GM12865 (cell line): ENCODE measurements at regions not wholly inside any gene's neighbourhood (a gene's known extent, or its start where the extent isn't known, plus 50 kb on each side); places are given as distances from the start of the nearest gene placed in this dataset.

Experiments
- DNase-seq: peaks from one replicate; pipeline ENCODE4 v3.0.0; 2010; ENCODE audit warnings: low read depth
- H3K4me3 ChIP-seq: 2 replicates; pipeline ENCODE4 v1.5.1; 2011; ENCODE audit warnings: mild to moderate bottlenecking, low read depth, low read length, control low read depth
- TF ChIP-seq, protein P1 (sequence below): IDR thresholded peaks from 2 replicates; pipeline ENCODE4 v1.5.1; 2011; ENCODE audit warnings: low read length, control low read depth, low read depth, inconsistent platforms; ENCODE audit not compliant: insufficient read depth; ENCODE audit errors: missing control alignments

DNA sequence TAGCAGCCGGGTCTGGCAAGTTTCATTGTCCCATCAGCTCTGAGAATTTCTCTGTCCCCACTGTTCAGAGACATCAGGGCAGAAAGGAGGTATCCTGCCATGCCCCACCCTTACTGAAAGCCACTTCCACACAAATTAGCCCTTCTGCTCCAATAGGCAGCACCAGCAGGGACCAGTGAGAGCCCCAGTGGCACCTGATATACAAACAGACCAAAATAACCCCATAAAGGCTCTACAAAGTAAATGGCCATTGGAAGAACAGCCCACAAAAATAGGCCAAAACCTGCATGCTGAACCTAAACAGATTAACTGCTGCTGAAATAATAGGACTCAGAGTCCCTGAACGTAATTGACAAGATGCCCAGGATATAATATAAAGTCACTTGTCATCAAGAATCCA is 199.9 kb downstream of the TMEM200A start:
- TF ChIP-seq, protein P1, sequence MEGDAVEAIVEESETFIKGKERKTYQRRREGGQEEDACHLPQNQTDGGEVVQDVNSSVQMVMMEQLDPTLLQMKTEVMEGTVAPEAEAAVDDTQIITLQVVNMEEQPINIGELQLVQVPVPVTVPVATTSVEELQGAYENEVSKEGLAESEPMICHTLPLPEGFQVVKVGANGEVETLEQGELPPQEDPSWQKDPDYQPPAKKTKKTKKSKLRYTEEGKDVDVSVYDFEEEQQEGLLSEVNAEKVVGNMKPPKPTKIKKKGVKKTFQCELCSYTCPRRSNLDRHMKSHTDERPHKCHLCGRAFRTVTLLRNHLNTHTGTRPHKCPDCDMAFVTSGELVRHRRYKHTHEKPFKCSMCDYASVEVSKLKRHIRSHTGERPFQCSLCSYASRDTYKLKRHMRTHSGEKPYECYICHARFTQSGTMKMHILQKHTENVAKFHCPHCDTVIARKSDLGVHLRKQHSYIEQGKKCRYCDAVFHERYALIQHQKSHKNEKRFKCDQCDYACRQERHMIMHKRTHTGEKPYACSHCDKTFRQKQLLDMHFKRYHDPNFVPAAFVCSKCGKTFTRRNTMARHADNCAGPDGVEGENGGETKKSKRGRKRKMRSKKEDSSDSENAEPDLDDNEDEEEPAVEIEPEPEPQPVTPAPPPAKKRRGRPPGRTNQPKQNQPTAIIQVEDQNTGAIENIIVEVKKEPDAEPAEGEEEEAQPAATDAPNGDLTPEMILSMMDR: no peak
- no peak for DNase-seq
- H3K4me3 ChIP-seq: no peak overlapping the region

DNA sequence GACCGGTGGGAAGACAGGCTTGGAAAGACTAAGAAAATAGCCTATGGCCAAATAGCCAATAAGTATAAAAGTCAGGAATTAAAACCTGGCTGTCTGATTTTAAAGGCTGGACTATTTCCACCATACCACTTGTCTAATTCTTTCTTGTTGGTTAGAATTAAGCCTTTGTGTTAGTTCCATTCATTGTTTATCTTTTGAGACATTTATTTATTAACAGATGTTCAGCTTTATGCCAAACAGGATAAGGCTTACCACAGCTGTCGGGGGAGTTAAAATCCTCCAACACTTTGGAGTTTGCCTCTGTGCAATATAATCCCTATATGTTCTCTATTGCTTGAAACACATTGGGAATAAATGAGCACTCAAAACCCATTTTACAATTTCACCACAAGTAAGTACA is 208.3 kb downstream of the TMEM200A start:
- H3K4me3 ChIP-seq: no peak overlapping the region
- DNase-seq: no peak
- TF ChIP-seq, protein P1: no peak

DNA sequence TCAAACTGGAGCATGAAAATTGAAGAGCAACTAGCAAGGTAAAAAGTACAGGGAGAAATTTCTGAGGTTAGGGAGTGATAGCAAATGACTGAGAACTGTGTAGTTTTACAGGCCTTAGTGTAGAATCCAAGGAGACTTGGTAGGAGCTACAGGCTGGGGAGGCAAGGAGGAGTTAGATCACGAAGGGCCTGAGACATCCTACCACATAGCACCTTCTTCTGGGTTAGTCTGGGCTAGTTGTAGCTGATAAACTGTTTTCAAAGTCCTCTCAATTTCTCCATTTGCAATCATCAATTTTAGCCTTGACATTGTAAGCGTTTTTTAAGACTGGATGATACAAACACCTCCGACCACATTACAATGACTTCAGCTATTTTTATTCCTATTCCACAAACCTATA is 209.7 kb downstream of the TMEM200A start:
- DNase-seq: no peak
- no peak overlapping the region for H3K4me3 ChIP-seq
- TF ChIP-seq, protein P1: no peak

DNA sequence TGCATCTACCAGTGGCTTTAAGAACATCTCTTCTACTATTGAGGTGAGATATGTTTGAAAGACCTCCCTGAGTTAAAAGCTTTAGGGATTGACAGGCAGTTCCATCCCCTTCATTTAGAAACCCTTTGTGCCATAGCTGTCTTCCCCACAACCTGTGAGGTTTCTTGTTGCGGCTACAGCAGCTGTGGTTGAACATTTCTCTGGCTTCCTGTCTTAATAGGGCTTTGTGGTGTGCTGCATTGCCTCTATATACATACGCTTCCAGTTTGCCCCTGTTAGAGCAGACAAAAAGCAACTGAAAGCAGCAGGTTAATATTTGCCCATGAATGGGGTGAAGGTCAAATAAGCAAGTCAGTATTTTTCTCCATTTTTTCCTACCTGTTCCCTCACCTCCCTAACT is 210.2 kb downstream of the TMEM200A start:
- TF ChIP-seq, protein P1: no peak
- no peak overlapping the region for H3K4me3 ChIP-seq
- DNase-seq: peak; percentile 85

DNA sequence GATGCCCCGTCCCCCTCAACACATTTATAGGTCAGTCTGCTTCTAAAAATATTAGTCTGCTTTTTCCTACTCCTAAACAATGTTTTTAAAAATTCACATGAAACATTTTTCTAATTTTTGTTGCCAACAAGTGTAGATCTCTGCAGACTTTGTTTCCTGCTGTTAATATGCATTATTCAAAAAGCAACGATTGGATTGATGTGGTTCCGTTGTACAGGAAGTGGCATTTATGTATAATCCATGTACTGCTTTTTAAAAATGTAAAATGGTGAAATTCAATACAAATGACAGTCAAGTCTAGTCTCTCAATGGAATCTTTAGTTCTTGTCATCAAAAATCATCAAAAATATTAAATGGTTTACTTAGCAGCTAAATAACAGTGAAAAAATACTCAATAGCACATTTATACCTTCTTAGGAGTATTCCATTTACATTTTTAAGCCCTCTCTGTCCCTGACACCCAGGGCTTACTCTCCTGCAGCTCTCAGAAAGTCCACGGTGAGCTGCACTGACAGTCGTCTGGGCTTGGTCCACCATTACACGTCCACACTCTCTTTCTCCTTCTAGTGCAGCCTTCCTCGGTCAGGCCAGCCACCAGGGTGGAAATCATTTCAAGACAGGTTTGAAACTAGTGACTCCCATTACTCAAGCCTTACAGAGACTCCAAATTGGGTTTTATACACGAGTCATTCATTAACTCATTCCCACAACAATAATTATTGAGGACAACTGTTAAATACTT is 211.5 kb downstream of the TMEM200A start:
- TF ChIP-seq, protein P1: no peak
- DNase-seq: no peak
- no peak overlapping the region for H3K4me3 ChIP-seq

DNA sequence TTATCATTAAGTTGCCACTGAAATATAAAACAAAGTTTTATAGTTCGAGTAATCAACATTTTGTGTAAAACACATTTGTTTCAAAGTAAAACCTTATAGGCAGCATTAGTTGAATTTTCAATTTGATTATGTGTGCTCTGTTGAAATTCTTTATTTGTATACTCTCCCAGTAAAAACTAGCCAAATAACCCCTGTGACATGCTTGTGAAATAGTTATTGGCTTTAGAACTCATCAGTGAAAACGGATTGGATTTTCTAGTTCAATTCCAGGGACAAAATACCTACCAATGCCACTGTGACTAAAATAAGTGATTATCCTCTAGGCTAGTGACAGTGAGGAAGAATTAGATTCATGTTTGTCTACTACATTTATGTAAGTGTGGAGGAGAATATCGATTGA is 212.9 kb downstream of the TMEM200A start:
- TF ChIP-seq, protein P1: no peak
- H3K4me3 ChIP-seq: no peak overlapping the region
- no peak for DNase-seq

DNA sequence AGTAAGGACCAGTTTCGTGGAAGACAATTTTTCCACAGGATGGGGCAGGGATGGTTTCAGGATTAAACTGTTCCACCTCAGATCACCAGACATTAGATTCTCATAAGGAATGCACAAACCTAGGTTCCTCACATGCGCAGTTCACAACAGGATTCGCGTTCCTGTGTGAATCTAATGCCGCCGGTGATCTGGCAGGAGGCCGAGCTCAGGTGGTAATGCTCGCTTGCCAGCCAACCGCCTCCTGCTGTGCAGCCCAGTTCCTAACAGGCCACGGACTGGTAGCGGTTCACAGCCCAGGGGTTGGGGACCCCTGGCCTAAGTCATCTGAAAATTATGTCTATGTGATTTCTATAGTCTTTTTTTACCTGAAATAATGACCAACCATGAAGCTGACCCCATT is 217.5 kb downstream of the TMEM200A start:
- DNase-seq: no peak
- TF ChIP-seq, protein P1: no peak
- no peak overlapping the region for H3K4me3 ChIP-seq
